AG04449 (cell line): ENCODE measurements at regions not wholly inside any gene's neighbourhood (a gene's known extent, or its start where the extent isn't known, plus 50 kb on each side); places are given as distances from the start of the nearest gene placed in this dataset.

Source experiments
- CTCF ChIA-PET: fragments of 350-600 bp; formaldehyde crosslinking; extraction: SDS; loops from one replicate; lab custom pipeline; 2021; ENCODE audit warnings: antibody characterized with exemption; lab: Yijun Ruan, JAX
- POLR2A ChIA-PET: fragments of 400-600, 350-600 bp; formaldehyde crosslinking; extraction: SDS; loops from one replicate; lab custom pipeline; 2020; ENCODE audit warnings: antibody characterized with exemption, inconsistent platforms; lab: Yijun Ruan, JAX
- DNase-seq: peaks from one replicate; pipeline ENCODE4 v3.0.0-alpha.2; 2010; ENCODE audit warnings: low read depth, low spot score
- H3K4me3 ChIP-seq: 2 replicates; pipeline ENCODE4 v1.5.1; 2011; ENCODE audit warnings: low read depth, mild to moderate bottlenecking, control low read depth, low read length
- TF ChIP-seq, protein P1 (sequence below): IDR thresholded peaks from one replicate; pipeline ENCODE4 v1.5.1; 2011; ENCODE audit warnings: mild to moderate bottlenecking, moderate library complexity, low read length, control low read depth, inconsistent platforms; ENCODE audit not compliant: insufficient read depth; ENCODE audit errors: missing control alignments

DNA sequence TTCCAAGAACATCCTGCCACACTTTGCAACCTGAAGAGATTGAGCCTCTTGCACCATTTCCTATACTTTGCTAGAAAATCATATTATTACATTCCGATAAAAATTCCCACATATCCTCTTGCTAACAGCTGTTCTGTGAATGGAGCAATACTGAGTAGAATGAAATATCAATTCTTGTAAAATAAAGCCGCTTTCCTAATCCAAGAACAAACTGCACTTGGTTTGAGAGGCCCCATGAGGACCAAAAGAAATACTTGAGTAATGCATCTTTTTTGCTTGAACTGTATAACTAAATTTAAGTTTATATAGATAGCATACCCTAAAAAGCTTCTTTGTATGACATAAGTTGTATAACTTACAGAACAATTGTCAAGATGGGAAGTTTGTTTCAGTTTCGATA, 632.4 kb upstream of the SLC8A1 start:
- ChIA-PET CTCF (no interaction called here), POLR2A (no interaction called here)

DNA sequence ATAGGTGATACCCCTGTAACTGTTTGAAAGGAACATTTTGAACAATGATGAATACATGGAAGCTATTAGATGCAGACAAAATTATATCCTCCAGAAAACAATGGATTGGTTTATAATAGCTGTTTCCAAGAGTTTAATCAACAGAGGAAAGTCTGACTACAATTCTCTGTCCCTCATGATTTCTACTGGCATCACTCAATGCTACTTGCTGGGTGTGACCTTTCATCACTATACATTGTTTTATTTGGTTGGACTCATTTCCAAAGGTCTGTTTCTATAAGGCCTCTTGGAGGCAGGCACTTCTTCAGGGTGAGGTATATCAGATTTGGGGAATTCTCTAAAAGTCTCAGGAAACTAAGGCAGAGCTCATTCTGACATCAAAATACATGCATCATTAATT, 636.1 kb upstream of the SLC8A1 start:
- CTCF ChIA-PET = no interaction called here
- H3K4me3 ChIP-seq = no peak overlapping the region
- POLR2A ChIA-PET = no interaction called here
- TF ChIP-seq, protein P1, sequence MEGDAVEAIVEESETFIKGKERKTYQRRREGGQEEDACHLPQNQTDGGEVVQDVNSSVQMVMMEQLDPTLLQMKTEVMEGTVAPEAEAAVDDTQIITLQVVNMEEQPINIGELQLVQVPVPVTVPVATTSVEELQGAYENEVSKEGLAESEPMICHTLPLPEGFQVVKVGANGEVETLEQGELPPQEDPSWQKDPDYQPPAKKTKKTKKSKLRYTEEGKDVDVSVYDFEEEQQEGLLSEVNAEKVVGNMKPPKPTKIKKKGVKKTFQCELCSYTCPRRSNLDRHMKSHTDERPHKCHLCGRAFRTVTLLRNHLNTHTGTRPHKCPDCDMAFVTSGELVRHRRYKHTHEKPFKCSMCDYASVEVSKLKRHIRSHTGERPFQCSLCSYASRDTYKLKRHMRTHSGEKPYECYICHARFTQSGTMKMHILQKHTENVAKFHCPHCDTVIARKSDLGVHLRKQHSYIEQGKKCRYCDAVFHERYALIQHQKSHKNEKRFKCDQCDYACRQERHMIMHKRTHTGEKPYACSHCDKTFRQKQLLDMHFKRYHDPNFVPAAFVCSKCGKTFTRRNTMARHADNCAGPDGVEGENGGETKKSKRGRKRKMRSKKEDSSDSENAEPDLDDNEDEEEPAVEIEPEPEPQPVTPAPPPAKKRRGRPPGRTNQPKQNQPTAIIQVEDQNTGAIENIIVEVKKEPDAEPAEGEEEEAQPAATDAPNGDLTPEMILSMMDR = no peak
- no peak for DNase-seq

More for the DNA sequence above, 632.4 kb upstream of the SLC8A1 start:
- TF ChIP-seq, protein P1 = no peak
- no peak overlapping the region for H3K4me3 ChIP-seq
- DNase-seq = no peak

- POLR2A ChIA-PET = no interaction called here
- CTCF ChIA-PET = no interaction called here
Measured at GRCh38 chr2:41101281-41101680, 649.4 kb upstream of the SLC8A1 start.

GRCh38 chr2:41109744-41110143, 657.9 kb upstream of the SLC8A1 start:
- no peak for DNase-seq
- TF ChIP-seq, protein P1 = no peak
- ChIA-PET POLR2A (no interaction called here), CTCF (no interaction called here)
- H3K4me3 ChIP-seq = no peak overlapping the region

More at GRCh38 chr2:41101281-41101680, 649.4 kb upstream of the SLC8A1 start:
- TF ChIP-seq, protein P1 = no peak
- no peak overlapping the region for H3K4me3 ChIP-seq
- DNase-seq = no peak

DNA sequence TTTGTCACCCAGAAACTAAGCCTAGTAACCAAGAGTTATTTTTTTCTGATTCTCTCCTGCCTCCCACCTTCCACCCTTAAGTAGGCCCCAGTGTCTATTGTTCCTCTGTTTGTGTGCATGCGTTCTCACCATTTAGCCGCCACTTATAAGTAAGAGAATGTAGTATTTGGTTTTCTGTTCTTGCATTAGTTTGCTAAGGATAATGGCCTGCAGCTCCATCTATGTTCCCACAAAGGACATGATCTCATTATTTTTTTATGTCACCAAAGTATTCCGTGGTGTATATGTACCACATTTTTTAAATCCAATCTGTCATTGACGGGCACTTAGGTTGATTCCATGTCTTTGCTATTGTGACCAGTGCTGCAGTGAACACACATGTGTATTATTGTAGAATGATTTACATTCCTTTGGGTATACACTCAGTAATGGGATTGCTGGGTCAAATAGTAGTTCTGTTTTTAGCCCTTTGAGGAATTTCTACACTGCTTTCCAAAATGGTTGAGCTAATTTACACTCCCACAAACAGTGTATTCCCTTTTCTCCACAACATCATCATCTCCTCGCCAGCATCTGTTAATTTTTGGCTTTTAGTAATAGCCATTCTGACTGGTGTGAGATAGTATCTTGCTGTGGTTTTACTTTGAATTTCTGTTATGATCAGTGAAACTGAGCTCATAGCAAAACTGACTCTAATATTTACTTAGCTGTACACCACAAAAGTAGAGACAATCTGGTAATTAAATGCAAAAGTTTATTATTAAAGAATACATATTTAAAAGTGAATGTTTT, 660.1 kb upstream of the SLC8A1 start:
- DNase-seq = no peak
- no peak overlapping the region for H3K4me3 ChIP-seq
- CTCF ChIA-PET = interaction anchor here (0.7 kb wide), 1 partner anchor 9 kb away, joined by 3 read pairs; no protein-coding TSS in a partner anchor
- POLR2A ChIA-PET = no interaction called here
- TF ChIP-seq, protein P1 = no peak

DNA sequence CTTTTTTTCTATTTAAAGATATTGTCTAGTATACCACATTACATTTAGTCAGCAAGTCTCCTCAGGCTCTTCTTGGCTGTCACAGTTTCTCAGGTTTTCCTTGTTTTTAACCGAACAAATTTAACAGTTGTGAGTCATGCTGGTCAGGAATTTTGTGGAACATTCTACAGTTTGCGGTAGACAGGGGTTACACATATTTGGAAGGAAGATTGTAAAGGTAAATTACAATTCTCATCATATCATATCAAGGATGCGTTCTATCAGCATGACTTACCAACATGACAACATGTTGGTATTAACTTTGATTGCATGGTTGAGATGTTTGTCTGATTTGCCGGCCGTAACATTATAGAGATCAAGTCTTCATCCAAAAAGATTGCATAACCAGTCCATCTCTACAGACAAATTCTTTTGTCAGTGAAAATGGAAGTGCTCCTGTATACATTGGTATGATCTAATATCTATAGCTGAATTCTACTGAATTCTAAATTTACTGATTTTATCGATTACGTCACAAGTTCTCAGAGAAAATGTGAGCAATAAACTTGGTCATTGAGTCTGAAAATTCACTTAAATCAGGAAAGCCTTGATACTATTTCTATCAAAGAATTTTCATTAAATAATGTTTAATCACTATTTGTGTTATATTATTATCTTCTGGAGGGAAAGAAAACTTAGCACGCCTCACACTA, 664.4 kb upstream of the SLC8A1 start:
- CTCF ChIA-PET = no interaction called here
- no peak for DNase-seq
- no peak overlapping the region for H3K4me3 ChIP-seq
- POLR2A ChIA-PET = no interaction called here
- TF ChIP-seq, protein P1 = no peak
